ENCODE measurements at regions not wholly inside any gene's neighbourhood (a gene's known extent, or its start where the extent isn't known, plus 50 kb on each side); places are given as distances from the start of the nearest gene placed in this dataset.
"Not testable (repeated sequence)": the region's sequence is repeated elsewhere in the genome, so short reads cannot be mapped to it uniquely, and the experiment has no call there.

GRCh38 chr1:166305371-166305770 is 138.6 kb upstream of the FAM78B start:
- no peak for DNase-seq (ENCODE audit: low spot score)

DNA sequence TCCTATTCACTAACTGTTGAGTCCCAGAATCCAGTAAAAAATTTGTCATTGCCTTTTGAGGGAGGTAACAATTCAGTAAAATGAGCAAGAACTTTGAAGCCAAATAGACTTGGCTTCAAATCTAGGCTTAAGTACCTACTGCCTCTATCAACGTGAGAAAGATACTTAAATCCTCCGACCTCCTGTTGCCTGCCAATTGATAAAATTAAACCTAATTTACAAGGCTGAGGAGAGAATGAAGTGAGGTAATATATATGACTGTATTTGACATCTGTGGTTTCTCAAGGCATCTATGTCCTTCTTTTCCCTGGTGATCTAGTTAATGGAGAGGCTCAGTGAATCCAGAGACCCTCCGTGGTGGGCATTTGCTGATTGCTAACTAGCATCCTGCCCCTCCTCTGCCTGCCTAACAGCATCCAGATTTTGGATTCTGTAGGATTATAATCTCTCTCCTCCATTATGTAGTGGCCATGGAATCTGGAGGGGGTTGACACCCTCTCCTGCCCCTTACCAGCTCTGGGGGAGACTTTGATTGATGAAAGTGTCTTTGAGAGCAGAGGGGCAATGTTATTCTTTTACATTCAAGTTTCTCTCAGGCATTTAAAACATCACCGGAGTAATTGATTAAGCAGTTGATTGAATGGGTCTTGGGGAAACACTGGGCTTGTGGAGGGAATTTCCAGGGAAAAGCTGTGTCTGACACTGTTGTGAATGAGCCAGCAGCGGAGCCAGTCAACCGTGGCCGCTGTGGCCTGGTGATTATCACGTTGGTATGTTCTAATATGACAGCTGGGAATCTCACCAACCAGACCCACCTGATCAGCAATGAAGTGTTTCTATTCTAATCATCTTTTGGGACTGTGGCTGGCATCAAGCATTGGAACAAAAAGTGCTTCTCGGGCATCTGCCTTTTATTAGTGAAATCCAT is 140.7 kb upstream of the FAM78B start:
- DNase-seq (ENCODE audit: low spot score), result no peak

DNA sequence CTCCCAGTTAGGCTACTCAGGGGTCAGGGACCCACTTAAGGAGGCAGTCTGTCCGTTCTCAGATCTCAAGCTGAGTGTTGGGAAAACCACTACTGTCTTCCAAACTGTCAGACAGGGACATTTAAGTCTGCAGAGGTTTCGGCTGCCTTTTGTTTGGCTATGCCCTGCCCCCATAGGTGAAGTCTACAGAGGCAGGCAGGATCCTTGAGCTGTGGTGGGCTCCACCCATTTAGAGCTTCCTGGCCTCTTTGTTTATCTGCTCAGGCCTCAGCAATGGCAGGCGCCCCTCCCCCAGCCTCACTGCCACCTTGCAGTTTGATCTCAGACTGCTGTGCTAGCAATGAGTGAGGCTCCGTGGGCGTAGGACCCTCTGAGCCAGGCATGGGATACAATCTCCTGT is 149.5 kb upstream of the FAM78B start:
- DNase-seq (ENCODE audit: low spot score), result not testable (repeated sequence)

GRCh38 chr1:166322470-166322869 is 155.7 kb upstream of the FAM78B start:
- DNase-seq (ENCODE audit: low spot score), result no peak

- no peak for DNase-seq (ENCODE audit: low spot score)
These were observed 161.1 kb upstream of the FAM78B start for GRCh38 chr1:166327886-166328285.

DNA sequence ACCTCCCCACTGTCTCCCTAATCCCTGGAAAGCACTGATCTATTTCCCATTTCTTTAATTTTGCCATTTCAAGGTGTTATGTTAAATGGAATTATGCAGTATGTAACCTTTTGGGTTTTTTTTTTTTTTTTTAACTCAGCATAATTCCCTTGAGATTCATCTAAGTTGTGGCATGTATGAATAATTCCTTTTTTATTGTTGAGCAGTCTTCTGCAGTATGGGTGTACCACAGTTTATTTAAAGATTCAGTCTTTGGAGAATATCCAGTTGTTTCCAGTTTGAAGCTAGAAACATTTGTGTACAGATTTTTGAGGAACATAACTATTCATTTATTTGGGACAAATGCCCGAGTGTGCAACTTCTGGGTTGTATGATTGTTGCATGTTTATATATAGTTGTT is 162.2 kb upstream of the FAM78B start:
- no peak for DNase-seq (ENCODE audit: low spot score)

DNA sequence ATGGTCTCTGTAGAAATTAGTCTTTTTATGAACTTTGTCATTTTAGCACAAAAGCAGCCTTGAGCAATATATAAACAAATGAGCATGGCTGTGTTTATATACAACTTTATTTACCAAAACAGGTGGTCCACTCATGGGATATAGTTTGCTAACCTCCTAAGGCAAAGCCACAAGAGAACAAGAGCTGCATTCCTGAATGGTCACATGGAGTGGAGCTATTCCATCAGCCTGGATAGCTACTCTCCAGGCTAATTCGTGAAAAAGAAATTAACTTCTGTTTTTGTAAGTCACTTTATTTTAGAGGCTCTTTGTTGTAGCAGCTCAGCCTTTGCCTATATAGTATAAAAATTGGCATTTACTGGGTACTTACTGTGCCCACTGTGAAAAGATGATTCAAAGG is 163.3 kb upstream of the FAM78B start:
- no peak for DNase-seq (ENCODE audit: low spot score)

GRCh38 chr1:166338105-166338504 is 171.3 kb upstream of the FAM78B start:
- DNase-seq (ENCODE audit: low spot score), result no peak

DNA sequence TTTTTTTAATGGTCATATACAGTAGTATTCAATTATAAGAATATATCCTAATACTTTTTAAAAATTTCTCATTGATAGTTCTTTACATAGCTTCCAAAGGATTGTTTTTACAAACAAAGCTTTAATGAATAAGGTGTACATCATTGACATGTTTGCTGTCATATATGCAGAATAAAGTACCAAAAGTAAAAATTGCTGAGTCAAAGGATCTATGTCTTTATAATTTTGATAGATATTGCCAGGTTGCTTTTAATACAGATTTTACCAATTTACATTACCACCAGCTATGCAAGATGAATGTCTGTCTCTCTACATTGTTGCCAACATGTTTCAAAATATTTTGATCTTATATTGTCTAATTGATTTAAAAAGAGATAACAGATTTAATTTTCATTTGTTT is 173.9 kb upstream of the FAM78B start:
- no peak for DNase-seq (ENCODE audit: low spot score)

DNA sequence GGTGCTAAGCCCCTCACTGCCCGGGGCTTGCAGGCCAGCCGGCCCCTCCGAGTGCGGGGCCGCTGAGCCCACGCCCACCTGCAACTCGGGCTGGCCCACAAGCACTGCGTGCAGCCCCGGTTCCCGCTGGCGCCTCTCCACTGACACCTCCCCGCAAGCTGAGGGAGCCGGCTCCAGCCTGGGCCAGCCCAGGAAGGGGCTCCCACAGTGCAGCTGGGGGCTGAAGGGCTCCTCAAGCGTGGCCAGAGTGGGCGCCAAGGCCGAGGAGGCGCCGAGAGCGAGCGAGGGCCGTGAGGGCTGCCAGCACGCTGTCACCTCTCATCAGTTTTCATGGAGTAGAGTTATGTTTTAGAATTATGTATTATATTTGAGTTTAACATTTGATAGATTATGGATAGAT is 176.5 kb upstream of the FAM78B start:
- DNase-seq (ENCODE audit: low spot score), result no peak

- no peak for DNase-seq (ENCODE audit: low spot score)
These were observed 183.7 kb upstream of the FAM78B start for GRCh38 chr1:166350490-166350889.

DNA sequence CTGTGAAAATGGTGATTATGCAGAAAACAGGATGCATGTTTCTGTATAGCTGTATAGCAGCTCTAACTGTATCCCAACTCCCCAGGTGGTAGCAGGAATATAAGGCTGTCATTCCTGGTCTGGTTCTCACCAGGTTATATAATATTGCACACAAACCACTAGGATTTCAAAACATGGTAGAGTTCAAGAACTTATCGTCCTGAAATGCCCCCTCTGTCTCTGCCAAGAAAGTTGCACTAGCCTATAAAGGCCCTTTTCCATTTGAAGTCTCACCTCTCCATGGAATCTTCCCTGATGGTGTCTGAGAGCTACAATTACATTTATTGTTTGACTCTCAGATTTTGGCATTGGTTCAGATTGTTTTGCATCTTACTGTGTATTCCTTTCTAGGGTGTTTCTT is 184.9 kb upstream of the FAM78B start:
- DNase-seq (ENCODE audit: low spot score), result no peak

DNA sequence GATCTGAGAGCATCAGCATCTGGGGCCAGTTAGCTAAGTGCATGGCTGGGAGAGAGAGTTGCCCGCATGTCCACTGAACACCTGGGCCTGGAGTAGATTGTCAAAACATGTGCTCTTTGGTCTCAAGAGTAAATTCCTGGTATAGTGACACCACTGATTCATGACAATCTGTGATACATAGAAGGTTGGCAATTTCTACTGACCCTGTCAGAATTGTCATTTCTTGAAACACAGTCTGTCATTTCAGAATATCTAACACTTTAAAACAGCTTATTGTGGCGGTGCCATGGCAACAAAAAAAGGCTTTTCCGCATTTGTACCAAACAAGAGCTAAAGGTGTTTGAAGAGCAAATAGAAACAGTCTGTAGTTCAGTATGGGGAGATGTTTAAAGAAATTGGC is 186.4 kb upstream of the FAM78B start:
- no peak for DNase-seq (ENCODE audit: low spot score)

- no peak for DNase-seq (ENCODE audit: low spot score)
These were observed 187.6 kb upstream of the FAM78B start for GRCh38 chr1:166354406-166354805.

DNA sequence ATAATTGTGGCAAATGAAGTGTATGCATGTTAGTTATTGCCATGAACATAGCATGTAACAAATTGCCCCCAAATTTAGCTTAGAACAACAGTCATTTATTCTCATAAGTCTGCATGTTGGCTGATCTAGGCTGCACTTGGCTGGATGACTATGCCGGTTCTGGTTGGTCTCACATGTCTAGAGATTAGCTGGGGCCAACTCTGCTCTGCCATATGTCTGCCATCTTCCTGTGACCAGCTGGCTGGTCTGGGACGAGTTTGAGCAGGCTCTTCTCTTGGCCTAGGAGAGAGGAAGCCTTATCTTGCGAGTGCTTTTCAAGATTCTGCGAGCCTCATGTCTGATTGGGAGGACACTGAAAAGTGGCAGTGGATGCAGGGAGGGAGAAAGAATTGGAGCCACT is 198.3 kb upstream of the FAM78B start:
- no peak for DNase-seq (ENCODE audit: low spot score)

DNA sequence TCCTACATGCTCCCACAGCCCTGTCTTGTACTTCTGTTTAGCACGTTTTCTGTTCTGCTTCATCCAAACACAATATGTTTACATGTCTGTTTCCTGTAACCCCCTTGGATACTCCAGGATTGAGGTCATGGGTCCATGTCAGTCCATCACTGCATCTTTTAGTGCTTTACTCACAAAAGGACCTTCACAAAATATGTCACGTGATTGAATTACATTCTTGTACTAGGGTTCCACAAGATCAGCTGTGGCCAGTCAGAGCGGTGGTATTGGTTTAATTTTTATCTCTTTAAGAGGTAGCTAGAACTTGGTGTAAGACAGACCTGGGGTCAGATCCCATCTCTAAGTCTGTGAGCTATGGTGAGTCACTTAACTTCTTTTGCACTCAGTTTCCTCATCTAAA is 201.2 kb upstream of the FAM78B start:
- DNase-seq (ENCODE audit: low spot score), result no peak

- DNase-seq (ENCODE audit: low spot score), result no peak
These were observed 211.1 kb upstream of the FAM78B start for GRCh38 chr1:166377896-166378295.

GRCh38 chr1:166378805-166379204 is 212.0 kb upstream of the FAM78B start:
- no peak for DNase-seq (ENCODE audit: low spot score)

DNA sequence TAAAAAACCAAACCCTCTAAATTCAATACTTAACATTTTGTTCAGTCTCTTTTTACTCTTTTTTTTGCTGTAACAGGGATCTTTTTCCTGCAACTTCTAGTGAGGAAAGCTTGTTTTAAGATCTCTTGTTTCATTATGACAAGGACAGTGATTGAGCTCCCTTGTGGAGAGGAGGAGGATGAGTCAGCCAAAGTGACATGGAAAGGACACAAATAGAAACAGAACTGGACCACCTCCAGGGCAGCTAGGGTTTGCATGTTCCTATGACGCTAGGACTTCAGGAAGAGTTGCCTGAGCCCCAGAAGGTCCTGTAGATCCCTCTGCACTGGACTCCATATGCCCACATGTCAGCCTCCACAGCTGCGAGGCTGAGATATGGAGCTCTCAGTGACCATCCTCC is 212.6 kb upstream of the FAM78B start:
- DNase-seq (ENCODE audit: low spot score), result no peak

DNA sequence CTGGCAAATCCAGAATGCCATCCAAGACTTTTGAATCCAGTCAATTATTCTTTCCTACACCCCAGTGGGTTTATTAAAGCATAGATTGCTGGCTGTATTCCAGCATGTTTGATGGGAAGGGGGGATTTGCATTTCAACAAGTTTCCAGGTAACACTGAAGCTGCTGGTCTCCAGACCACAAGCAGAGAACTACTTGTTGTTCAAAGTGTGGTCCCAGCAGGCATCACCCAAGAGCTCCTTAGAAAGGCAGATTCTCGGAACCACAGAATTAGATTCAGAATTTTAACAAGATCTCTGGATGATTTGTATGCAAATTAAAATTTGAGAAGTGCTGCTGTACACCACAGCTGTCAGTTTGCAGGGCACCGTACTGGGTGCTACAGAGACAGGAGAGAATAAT is 216.3 kb upstream of the FAM78B start:
- DNase-seq (ENCODE audit: low spot score), result no peak

DNA sequence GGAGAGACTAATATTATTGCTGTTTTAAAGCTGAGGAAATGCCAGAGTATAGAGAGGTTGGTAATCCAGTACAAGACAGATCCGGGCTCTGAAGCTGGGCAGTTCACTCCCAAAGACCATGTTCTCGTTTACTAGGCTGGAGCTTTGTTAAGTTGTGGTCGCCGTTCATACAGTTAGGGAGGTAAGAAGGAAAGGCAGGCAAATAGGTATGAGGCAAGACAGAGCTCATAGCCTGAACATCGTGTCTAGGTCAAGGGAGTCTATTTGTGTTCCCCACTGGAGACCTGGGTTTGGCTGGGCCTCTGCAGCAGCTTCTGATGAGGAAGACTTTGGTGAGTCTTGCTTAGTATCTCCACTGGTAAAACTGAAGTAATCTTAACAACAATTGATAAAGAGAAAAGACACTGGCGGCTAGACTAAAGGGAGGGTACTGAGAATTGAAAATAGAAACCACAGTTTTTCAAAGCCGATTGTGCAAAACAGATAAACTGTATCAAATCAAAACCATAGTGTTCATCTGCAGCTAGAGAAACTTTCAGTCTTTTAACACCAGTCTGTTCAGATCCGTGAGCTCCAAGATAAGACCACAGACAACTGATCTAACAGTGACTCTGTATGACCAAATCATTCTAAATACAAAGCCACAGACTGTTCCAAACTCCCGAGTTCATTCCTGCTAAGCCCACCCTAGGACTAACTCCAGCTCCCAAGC is 217.0 kb upstream of the FAM78B start:
- no peak for DNase-seq (ENCODE audit: low spot score)

DNA sequence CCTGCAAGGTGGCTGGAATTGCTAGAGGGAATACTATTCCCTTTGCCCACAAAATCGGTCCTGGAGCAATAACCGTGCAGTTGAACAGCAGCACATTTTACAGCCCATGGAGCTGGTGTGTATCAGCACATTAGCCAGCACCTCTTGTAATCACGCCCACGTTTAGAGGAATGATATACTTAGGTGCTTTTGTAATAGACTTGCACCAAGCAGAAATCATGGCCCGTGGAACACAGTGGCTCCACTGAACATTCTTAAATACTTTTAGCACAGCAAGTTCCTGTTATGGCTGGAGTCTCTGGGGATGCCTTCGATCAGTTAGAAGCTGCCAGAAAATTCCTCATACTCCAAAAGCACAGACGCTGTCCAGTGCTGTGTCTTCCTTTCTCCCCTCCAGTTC is 218.1 kb upstream of the FAM78B start:
- no peak for DNase-seq (ENCODE audit: low spot score)

DNA sequence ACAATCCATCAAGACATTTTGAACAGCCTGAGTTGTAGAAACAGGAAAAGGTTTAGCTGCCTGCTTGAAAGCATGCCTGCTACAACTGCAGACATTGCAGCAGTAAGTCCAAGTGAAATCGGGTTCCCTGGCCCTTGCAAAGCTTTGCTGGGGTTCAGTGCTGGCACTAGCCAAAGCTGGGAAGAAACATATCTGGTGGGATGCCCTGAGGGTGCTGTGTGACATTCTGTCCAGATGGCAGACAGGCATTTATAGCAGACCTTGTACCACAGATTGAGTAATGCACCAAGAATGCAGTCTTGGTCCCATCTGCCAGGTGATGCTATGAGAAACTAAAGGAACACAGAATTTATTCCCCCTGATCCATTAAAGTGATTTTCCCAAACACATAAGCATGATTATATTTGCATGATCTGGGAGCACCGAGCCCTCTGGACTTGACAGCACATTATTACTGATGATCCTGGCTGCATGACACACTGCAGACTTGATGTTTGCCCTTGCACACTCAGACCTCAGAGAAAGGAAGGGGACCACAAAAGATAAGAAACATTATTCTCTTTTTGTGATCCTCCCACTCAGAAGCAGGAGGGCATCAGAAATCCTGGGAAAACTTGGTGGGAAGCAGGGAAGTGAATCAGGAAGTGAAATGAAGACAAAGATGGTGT is 223.7 kb upstream of the FAM78B start:
- DNase-seq (ENCODE audit: low spot score), result no peak

All from CD4-positive, alpha-beta T cell treated with Interleukin-6 at 100 ng/mL for 8 hours (primary cell).